ENCODE measurements at regions not wholly inside any gene's neighbourhood (a gene's known extent, or its start where the extent isn't known, plus 50 kb on each side); places are given as distances from the start of the nearest gene placed in this dataset.

DNA sequence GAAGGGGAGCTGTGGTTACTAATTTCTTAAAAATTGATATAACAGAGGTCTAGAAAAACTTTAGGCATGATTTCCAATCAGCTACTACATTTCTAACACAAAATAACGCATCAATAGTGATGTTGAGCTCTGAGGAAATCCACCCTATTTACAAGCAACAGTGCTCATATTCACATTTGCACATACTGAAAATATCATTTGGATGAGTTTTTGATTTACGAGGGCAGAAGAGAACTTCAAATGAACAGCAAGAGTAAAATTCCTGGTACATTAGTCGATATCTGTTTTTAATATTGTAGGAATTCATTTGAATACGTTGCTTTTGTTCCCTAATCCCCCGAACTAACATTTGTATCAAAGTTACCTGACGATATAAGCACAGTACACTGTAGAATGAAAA is 761.0 kb upstream of the POU3F3 start:
- Histone ChIP-seq H3K27ac (no peak overlapping the region), H3K36me3 (no peaks in the 10 kb centered on the region), H3K27me3 (no peaks in the 10 kb centered on the region), H3K4me1 (no peaks in the 10 kb centered on the region), H3K9me3 (no peaks in the 10 kb centered on the region), H3K4me3 (no peak overlapping the region)
- intact Hi-C loops (cut with DNase I) = no loop called here
- no peak for DNase-seq (ENCODE audit: extremely low spot score in 2 of 2)
- TF ChIP-seq, protein P1, sequence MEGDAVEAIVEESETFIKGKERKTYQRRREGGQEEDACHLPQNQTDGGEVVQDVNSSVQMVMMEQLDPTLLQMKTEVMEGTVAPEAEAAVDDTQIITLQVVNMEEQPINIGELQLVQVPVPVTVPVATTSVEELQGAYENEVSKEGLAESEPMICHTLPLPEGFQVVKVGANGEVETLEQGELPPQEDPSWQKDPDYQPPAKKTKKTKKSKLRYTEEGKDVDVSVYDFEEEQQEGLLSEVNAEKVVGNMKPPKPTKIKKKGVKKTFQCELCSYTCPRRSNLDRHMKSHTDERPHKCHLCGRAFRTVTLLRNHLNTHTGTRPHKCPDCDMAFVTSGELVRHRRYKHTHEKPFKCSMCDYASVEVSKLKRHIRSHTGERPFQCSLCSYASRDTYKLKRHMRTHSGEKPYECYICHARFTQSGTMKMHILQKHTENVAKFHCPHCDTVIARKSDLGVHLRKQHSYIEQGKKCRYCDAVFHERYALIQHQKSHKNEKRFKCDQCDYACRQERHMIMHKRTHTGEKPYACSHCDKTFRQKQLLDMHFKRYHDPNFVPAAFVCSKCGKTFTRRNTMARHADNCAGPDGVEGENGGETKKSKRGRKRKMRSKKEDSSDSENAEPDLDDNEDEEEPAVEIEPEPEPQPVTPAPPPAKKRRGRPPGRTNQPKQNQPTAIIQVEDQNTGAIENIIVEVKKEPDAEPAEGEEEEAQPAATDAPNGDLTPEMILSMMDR (IDR thresholded peaks at IDR 0.05) = no peak
- no peak for TF ChIP-seq POLR2A (IDR thresholded peaks at IDR 0.05)
- no peak for TF ChIP-seq POLR2AphosphoS5 (IDR thresholded peaks at IDR 0.05; ENCODE audit: insufficient read depth in 1 of 2, low read depth in 1 of 2)

DNA sequence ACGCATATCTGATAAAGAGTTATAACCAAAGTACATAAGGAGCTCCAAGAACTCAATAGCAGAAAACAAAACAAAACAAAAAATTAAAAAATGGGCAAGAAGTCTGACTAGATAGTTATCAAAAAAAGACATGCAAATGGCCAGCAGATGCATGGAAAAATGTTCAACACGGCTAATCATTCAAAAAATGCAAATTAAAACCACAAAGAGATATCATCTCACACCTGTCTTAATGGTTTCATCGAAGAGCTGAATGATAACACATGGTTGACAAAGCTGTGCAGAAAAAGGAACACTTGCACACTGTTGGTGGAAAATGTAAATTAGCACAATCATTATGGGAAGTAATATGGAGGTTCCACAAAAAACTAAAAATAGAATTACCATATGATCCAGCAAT is 751.3 kb upstream of the POU3F3 start:
- TF ChIP-seq POLR2AphosphoS5 (IDR thresholded peaks at IDR 0.05; ENCODE audit: insufficient read depth in 1 of 2, low read depth in 1 of 2) = no peak
- no peak for TF ChIP-seq POLR2A (IDR thresholded peaks at IDR 0.05)
- TF ChIP-seq, protein P1 (IDR thresholded peaks at IDR 0.05) = no peak

DNA sequence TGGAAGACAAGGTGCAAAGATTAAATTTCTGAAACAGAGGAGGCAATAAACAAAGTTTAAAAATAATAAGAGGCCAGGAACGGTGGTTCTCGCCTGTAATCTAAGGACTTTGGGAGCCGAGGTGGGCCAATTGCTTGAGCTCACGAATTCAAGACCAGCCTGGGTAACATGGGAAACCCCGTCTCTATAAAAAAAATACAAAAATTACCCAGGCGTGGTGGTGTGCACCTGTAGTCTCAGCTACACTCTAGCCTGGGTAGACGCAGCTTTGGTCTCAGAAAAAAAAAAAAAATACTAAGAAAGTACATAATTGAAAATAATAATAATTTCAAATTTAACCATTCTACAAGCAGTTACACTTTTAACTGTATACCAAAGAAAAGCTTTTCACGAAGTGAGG is 744.6 kb upstream of the POU3F3 start:
- H3K4me3 ChIP-seq = no peak overlapping the region
- TF ChIP-seq POLR2AphosphoS5 (IDR thresholded peaks at IDR 0.05; ENCODE audit: insufficient read depth in 1 of 2, low read depth in 1 of 2) (no peak), POLR2A (IDR thresholded peaks at IDR 0.05) (no peak)
- TF ChIP-seq, protein P1 (IDR thresholded peaks at IDR 0.05) = no peak
- no peaks in the 10 kb centered on the region for H3K9me3 ChIP-seq
- intact Hi-C loops (cut with DNase I) = no loop called here
- no peaks in the 10 kb centered on the region for H3K27me3 ChIP-seq
- no peaks in the 10 kb centered on the region for H3K36me3 ChIP-seq
- H3K27ac ChIP-seq = no peak overlapping the region
- H3K4me1 ChIP-seq = no peaks in the 10 kb centered on the region
- DNase-seq (ENCODE audit: extremely low spot score in 2 of 2) = no peak

More for the DNA sequence above, 751.3 kb upstream of the POU3F3 start:
- Histone ChIP-seq H3K27me3 (no peaks in the 10 kb centered on the region), H3K9me3 (no peaks in the 10 kb centered on the region), H3K36me3 (no peaks in the 10 kb centered on the region), H3K4me1 (no peaks in the 10 kb centered on the region), H3K27ac (no peak overlapping the region), H3K4me3 (no peak overlapping the region)
- no peak for DNase-seq (ENCODE audit: extremely low spot score in 2 of 2)
- intact Hi-C loops (cut with DNase I) = no loop called here

DNA sequence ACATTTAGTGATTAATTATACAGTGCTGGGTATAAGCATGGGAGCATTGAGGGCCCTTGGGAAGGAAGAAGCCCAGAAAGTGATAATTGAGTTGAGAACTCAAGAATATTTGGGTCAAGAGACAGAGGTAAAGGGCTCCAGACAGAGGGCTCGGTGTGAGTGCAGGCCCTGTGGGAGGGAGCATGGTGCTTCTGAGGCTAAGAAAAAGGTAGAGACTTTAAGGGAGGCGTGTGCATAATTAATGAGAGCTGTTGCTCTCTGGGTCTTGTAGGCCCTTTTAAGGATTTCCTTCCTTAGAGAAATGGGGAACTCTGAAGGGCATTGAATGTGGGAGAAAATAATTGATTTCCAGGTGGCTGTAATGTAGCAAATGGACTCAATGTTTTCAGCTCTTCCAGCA is 735.0 kb upstream of the POU3F3 start:
- intact Hi-C loops (cut with DNase I) = no loop called here
- Histone ChIP-seq H3K4me3 (no peak overlapping the region), H3K27me3 (no peaks in the 10 kb centered on the region), H3K36me3 (no peaks in the 10 kb centered on the region), H3K9me3 (no peaks in the 10 kb centered on the region), H3K4me1 (no peaks in the 10 kb centered on the region), H3K27ac (no peak overlapping the region)
- no peak for TF ChIP-seq POLR2A (IDR thresholded peaks at IDR 0.05)
- TF ChIP-seq, protein P1 (IDR thresholded peaks at IDR 0.05) = no peak
- no peak for TF ChIP-seq POLR2AphosphoS5 (IDR thresholded peaks at IDR 0.05; ENCODE audit: insufficient read depth in 1 of 2, low read depth in 1 of 2)
- DNase-seq (ENCODE audit: extremely low spot score in 2 of 2) = no peak

DNA sequence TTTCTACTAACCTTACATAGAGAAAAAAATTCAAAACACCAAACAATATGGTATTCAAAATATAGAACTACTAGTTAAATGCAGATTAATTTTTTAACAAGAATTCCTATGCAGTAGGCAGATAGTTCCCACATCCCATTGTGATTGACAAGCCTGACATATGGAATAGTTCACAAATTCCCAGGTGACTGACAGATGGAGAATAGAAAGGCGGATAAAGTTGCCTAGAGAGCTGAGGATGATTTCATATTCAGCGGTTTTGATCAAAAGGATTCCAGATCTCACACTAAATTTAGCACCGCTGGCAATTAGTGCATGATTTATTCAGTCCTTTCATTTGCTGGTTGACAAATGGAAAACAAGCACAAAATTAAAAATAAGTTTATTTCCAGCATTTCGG is 733.7 kb upstream of the POU3F3 start:
- Histone ChIP-seq H3K36me3 (no peaks in the 10 kb centered on the region), H3K27me3 (no peaks in the 10 kb centered on the region), H3K4me1 (no peaks in the 10 kb centered on the region), H3K27ac (no peak overlapping the region), H3K9me3 (no peaks in the 10 kb centered on the region), H3K4me3 (no peak overlapping the region)
- DNase-seq (ENCODE audit: extremely low spot score in 2 of 2) = no peak
- TF ChIP-seq POLR2A (IDR thresholded peaks at IDR 0.05) (no peak), POLR2AphosphoS5 (IDR thresholded peaks at IDR 0.05; ENCODE audit: insufficient read depth in 1 of 2, low read depth in 1 of 2) (no peak)
- TF ChIP-seq, protein P1 (IDR thresholded peaks at IDR 0.05) = no peak
- intact Hi-C loops (cut with DNase I) = no loop called here
